ENCODE measurements at regions not wholly inside any gene's neighbourhood (a gene's known extent, or its start where the extent isn't known, plus 50 kb on each side); places are given as distances from the start of the nearest gene placed in this dataset.

DNA sequence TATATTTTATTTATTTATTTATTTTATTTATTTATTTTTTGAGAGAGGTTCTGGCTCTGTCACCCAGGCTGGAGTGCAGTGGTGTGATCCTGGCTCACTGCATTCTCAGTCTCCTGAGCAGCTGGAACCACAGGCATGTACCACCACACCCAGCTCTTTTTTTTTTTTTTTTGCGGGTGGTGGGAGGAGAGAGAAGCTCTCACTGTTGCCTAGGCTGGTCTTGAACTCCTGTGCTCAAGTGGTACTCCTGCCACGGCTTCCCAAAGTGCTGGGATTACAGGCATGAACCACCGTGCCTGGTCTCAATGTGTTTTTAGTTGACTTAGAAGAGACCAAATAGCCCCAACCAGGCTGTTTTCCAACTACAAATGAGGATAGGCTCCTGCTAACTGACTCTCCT, 80.7 kb downstream of the PDCL3 start:
- Histone ChIP-seq H3K27ac (no peak overlapping the region), H3K36me3 (replicated peaks) (no peaks in the 10 kb centered on the region), H3K27me3 (replicated peaks) (no peaks in the 10 kb centered on the region), H3K4me3 (ENCODE audit: low read depth, low read length) (no peak overlapping the region)
- no peak for DNase-seq
- no peak for TF ChIP-seq CTCF (IDR thresholded peaks at IDR 0.05; ENCODE audit: low read depth, low read length, missing control alignments)
- in situ Hi-C loops (cut with HindIII; ENCODE audit: low pct_ligation_motif_present, low sequenced_read_pairs): no loop called here

DNA sequence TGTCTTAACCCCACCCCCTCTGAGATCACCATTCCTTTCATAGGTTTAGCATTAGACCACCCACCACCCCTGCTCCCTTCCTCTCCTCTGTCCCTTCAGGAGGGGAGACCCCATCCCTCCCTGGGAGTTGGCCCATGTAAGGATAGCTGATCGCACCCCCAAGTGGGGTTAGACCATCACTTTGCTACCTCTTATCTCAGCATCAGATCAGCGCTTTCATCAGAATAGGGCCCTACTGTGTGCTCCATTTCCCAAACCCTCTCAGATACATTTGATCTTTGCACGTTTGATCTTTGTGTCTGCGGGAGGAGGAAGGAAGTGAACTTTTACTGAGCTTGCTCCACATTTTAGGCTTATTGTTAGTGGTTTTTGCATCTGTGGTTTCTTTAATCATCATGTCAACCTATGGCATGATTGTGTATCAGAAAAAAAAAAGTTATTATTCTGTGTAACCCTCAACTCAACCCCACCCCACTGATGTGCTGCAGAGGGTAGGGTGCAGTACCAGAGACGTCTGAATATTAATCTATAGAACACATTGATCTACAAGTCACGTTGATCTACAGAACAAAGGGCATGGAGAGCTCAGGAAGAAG, 81.2 kb downstream of the PDCL3 start:
- no peak for DNase-seq
- in situ Hi-C loops (cut with HindIII; ENCODE audit: low pct_ligation_motif_present, low sequenced_read_pairs): no loop called here
- H3K36me3 ChIP-seq (replicated peaks): no peaks in the 10 kb centered on the region
- TF ChIP-seq CTCF (IDR thresholded peaks at IDR 0.05; ENCODE audit: low read depth, low read length, missing control alignments): no peak
- H3K4me3 ChIP-seq (ENCODE audit: low read depth, low read length): no peak overlapping the region
- no peaks in the 10 kb centered on the region for H3K27me3 ChIP-seq (replicated peaks)
- no peak overlapping the region for H3K27ac ChIP-seq

DNA sequence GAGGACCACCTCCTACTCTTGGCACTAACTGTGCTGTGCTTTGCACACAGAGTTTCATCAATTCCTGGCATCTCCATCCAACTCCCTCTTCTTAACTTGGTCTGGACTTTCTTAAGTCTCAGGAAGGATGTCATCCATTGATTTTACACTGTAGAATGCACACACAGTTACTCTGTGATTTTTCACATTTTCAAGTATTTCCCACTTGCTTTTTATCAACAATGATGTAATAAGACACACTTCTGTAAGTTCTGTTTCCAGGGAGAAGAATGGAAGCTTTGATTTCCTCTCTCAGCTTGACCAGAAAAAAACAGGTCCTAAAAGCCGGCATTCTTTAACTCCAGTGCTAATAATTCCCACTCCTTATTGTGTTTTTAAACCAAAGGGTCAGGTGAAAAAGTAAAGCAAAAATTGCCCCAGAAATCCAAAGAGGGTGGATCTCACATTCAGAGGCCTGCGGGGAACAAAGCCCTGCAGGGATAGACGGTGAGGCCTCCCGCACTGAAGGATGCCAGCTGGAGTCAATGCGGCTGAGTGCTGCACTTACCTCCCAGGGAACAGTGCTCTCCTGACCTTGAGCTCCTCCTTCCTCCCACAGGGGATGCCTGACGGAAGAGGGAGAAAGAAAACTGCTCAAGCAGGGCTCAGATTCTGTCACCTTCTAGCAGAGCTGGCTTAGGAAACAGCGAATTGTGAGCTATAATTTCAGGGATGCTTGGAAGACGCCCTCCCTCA, 83.1 kb downstream of the PDCL3 start:
- Histone ChIP-seq H3K27me3 (replicated peaks) (no peaks in the 10 kb centered on the region), H3K27ac (no peak overlapping the region), H3K36me3 (replicated peaks) (no peaks in the 10 kb centered on the region), H3K4me3 (ENCODE audit: low read depth, low read length) (no peak overlapping the region)
- DNase-seq: no peak
- in situ Hi-C loops (cut with HindIII; ENCODE audit: low pct_ligation_motif_present, low sequenced_read_pairs): no loop called here
- TF ChIP-seq CTCF (IDR thresholded peaks at IDR 0.05; ENCODE audit: low read depth, low read length, missing control alignments): no peak

DNA sequence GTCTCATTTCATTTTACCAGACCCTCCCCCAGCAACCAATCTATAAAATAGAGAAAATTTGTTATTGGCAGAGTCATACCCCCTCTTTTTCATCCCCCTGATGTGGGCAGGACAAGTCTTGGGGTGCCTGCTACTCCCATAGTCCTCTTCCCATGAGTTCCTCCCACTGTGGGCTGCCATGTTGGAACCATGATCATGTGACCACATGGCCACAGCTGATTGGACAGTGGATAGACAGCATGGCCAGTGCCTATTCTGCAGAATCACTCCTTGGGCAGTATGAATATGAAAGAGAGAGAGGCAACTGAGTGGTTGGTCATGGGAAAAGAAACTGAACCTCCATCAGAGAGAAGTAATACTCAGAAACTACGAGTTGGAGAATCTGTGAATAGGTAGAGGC, 84.9 kb downstream of the PDCL3 start:
- Histone ChIP-seq H3K27ac (no peak overlapping the region), H3K36me3 (replicated peaks) (no peaks in the 10 kb centered on the region), H3K27me3 (replicated peaks) (no peaks in the 10 kb centered on the region), H3K4me3 (ENCODE audit: low read depth, low read length) (no peak overlapping the region)
- in situ Hi-C loops (cut with HindIII; ENCODE audit: low pct_ligation_motif_present, low sequenced_read_pairs): no loop called here
- TF ChIP-seq CTCF (IDR thresholded peaks at IDR 0.05; ENCODE audit: low read depth, low read length, missing control alignments): no peak
- no peak for DNase-seq

DNA sequence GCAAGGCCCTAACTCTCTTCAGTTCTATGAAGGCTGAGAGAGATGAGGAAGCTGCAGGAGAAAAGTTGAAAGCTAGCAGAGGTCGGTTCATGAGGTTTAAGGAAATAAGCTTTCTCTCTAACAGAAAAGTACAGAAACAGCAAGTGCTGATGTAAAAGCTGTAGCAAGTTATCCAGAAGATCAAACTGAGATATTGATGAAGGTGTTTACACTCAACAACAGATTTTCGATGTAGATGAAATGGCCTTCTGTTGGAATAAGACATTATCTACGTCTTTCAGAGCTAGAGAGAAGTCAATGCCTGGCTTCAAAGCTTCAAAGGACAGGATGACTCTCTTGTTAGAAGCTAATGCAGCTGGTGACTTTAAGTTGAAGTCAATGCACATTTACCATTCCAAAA, 87.4 kb downstream of the PDCL3 start:
- no peak overlapping the region for H3K4me3 ChIP-seq (ENCODE audit: low read depth, low read length)
- no peak overlapping the region for H3K27ac ChIP-seq
- H3K36me3 ChIP-seq (replicated peaks): no peaks in the 10 kb centered on the region
- DNase-seq: no peak
- in situ Hi-C loops (cut with HindIII; ENCODE audit: low pct_ligation_motif_present, low sequenced_read_pairs): no loop called here
- H3K27me3 ChIP-seq (replicated peaks): no peaks in the 10 kb centered on the region
- no peak for TF ChIP-seq CTCF (IDR thresholded peaks at IDR 0.05; ENCODE audit: low read depth, low read length, missing control alignments)

All from brain microvascular endothelial cell (primary cell).